ENCODE measurements at regions not wholly inside any gene's neighbourhood (a gene's known extent, or its start where the extent isn't known, plus 50 kb on each side); places are given as distances from the start of the nearest gene placed in this dataset.
"Not testable (repeated sequence)": the region's sequence is repeated elsewhere in the genome, so short reads cannot be mapped to it uniquely, and the experiment has no call there.

GRCh38 chr2:4094743-4095142 is 391.4 kb downstream of the DCDC2C start:
- Mint-ChIP-seq H3K4me3 (no peak overlapping the region), H3K36me3 (ENCODE audit: low read depth) (no peaks in the 10 kb centered on the region), H3K4me1 (no peaks in the 10 kb centered on the region), H3K27me3 (no peaks in the 10 kb centered on the region), H3K27ac (no peak overlapping the region), H3K9me3 (no peaks in the 10 kb centered on the region)
- ChIA-PET CTCF (no interaction called here), POLR2A (no interaction called here)
- no peak for DNase-seq

DNA sequence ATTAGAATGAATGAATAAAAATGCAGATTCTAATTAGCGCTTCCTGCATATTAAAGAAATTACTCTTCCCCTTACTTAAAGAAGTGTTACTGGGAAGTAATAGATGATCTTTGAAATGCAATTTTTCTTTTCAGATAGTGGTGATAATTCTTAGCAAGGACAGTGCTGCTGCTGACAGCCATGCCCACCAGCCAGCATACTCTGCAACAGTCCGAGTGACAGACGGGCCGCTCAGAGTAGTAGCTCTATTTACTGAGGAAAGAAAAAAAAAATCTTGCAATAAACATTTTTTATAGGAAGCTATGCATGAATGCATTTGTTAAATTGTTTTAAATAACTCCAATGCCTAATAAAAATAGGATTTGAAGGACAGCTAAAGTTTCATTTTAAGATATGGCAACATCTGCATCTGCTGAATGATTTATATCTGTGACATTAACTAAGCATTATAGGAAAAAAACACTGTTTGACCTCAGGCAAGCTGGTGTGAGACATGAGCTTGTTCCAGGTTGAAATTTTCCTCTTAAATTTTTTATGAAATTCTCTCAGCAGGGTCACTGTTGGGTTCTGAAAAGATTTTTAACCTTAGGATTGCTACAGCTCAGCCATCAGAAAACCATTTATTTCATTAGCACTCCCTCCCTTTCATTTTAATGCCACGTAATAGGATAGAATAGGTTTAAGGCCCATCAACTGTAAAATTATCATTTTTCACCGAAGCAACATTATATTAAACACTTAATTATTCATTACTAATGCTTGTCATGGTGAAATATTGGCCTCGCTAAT is 393.8 kb downstream of the DCDC2C start:
- ChIA-PET POLR2A (no interaction called here), CTCF (no interaction called here)
- H3K27me3 Mint-ChIP-seq: no peaks in the 10 kb centered on the region
- H3K4me1 Mint-ChIP-seq: no peaks in the 10 kb centered on the region
- DNase-seq: no peak
- H3K36me3 Mint-ChIP-seq (ENCODE audit: low read depth): no peaks in the 10 kb centered on the region
- no peak overlapping the region for H3K4me3 Mint-ChIP-seq
- H3K27ac Mint-ChIP-seq: no peak overlapping the region
- H3K9me3 Mint-ChIP-seq: no peaks in the 10 kb centered on the region

GRCh38 chr2:4098137-4098536 is 394.8 kb downstream of the DCDC2C start:
- CTCF ChIA-PET: no interaction called here
- Mint-ChIP-seq H3K4me1 (no peaks in the 10 kb centered on the region), H3K27me3 (no peaks in the 10 kb centered on the region), H3K27ac (no peak overlapping the region), H3K4me3 (no peak overlapping the region), H3K9me3 (no peaks in the 10 kb centered on the region), H3K36me3 (ENCODE audit: low read depth) (no peaks in the 10 kb centered on the region)
- DNase-seq: no peak
- POLR2A ChIA-PET: no interaction called here

GRCh38 chr2:4101936-4102335 is 398.6 kb downstream of the DCDC2C start:
- DNase-seq: no peak
- Mint-ChIP-seq H3K27ac (no peak overlapping the region), H3K27me3 (no peaks in the 10 kb centered on the region), H3K36me3 (ENCODE audit: low read depth) (no peaks in the 10 kb centered on the region), H3K9me3 (no peaks in the 10 kb centered on the region), H3K4me3 (no peak overlapping the region), H3K4me1 (no peaks in the 10 kb centered on the region)
- CTCF ChIA-PET: interaction anchor here (1.1 kb wide), 1 partner anchor 20 kb away, joined by 4 read pairs; no protein-coding TSS in a partner anchor
- POLR2A ChIA-PET: no interaction called here

- no peak for DNase-seq
- ChIA-PET POLR2A (no interaction called here), CTCF (no interaction called here)
- Mint-ChIP-seq H3K9me3 (no peaks in the 10 kb centered on the region), H3K4me3 (no peak overlapping the region), H3K4me1 (no peaks in the 10 kb centered on the region), H3K27ac (no peak overlapping the region), H3K27me3 (no peaks in the 10 kb centered on the region), H3K36me3 (ENCODE audit: low read depth) (no peaks in the 10 kb centered on the region)
These were observed 403.8 kb downstream of the DCDC2C start for GRCh38 chr2:4107179-4107578.

DNA sequence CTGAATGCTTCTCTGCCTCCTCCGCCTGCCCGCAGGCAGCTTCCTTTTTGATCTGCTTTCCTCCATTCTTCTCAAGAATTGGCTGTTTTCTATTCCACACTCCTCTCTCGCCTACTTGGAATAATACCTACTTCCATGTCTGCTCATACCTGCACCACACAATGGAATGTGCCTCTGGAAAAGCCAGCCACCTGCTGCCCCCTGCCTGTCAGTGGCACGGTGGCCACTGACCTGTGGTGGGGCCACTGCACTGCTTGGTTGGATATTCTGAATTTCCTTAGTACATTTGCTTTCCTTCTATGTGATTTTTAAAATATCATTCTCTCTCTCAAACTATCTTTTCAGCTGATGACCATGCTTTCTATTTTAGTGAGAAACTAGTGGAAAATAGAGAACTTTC is 406.9 kb downstream of the DCDC2C start:
- ChIA-PET CTCF (no interaction called here), POLR2A (no interaction called here)
- H3K4me1 Mint-ChIP-seq: no peaks in the 10 kb centered on the region
- H3K4me3 Mint-ChIP-seq: no peak overlapping the region
- no peak overlapping the region for H3K27ac Mint-ChIP-seq
- DNase-seq: no peak
- no peaks in the 10 kb centered on the region for H3K9me3 Mint-ChIP-seq
- no peaks in the 10 kb centered on the region for H3K36me3 Mint-ChIP-seq (ENCODE audit: low read depth)
- H3K27me3 Mint-ChIP-seq: no peaks in the 10 kb centered on the region

DNA sequence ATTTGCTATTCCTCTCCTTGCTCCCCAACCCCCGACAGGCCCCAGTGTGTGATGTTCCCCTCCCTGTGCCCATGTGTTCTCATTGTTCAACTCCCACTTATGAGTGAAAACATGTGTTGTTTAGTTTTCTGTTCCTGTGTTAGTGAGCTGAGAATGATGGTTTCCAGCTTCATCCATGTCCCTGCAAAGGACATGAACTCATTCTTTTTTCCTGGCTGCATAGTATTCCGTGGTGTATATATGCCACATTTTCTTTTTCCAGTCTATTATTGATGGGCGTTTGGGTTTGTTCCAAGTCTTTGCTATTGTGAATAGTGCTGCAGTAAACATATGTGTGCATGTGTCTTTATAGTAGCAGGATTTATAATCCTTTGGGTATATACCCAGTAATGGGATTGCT is 412.1 kb downstream of the DCDC2C start:
- H3K4me1 Mint-ChIP-seq; POLR2A ChIA-PET; H3K27me3 Mint-ChIP-seq; DNase-seq; H3K36me3 Mint-ChIP-seq (ENCODE audit: low read depth); CTCF ChIA-PET; H3K9me3 Mint-ChIP-seq; H3K4me3 Mint-ChIP-seq; H3K27ac Mint-ChIP-seq: not testable (repeated sequence)

- no peak for DNase-seq
- H3K9me3 Mint-ChIP-seq: peaks cover 4% of the 10 kb centered on the region
- CTCF ChIA-PET: no interaction called here
- H3K4me1 Mint-ChIP-seq: no peaks in the 10 kb centered on the region
- H3K4me3 Mint-ChIP-seq: no peak overlapping the region
- POLR2A ChIA-PET: no interaction called here
- H3K27ac Mint-ChIP-seq: no peak overlapping the region
- no peaks in the 10 kb centered on the region for H3K36me3 Mint-ChIP-seq (ENCODE audit: low read depth)
- no peaks in the 10 kb centered on the region for H3K27me3 Mint-ChIP-seq
These were observed 419.4 kb downstream of the DCDC2C start for GRCh38 chr2:4122726-4123125.

DNA sequence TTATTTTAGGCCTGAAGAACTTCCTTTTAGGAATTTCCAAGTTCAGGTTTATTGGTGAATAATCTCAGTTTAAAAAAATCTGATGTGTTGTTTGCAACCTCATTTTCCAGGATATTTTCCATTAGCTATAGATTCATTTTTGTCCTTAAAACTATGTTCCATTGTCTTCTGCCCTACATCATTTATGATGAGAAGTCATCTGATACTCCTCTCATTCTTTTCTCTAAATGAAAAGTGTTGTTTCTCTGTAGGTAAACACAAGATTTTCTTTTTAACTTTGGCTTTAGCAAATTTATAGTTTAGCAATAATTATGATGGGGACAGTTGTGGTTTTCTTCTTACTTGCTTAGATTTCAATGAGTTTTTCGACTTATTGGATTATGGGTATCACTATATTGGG is 427.3 kb downstream of the DCDC2C start:
- Mint-ChIP-seq H3K36me3 (ENCODE audit: low read depth) (no peaks in the 10 kb centered on the region), H3K27ac (no peak overlapping the region), H3K27me3 (no peaks in the 10 kb centered on the region), H3K9me3 (peaks cover 15% of the 10 kb centered on the region), H3K4me3 (no peak overlapping the region), H3K4me1 (no peaks in the 10 kb centered on the region)
- ChIA-PET POLR2A (no interaction called here), CTCF (no interaction called here)
- DNase-seq: no peak

- H3K27ac Mint-ChIP-seq: no peak overlapping the region
- ChIA-PET CTCF (no interaction called here), POLR2A (no interaction called here)
- peaks cover 19% of the 10 kb centered on the region for H3K9me3 Mint-ChIP-seq
- no peaks in the 10 kb centered on the region for H3K36me3 Mint-ChIP-seq (ENCODE audit: low read depth)
- no peaks in the 10 kb centered on the region for H3K4me1 Mint-ChIP-seq
- H3K27me3 Mint-ChIP-seq: no peaks in the 10 kb centered on the region
- DNase-seq: no peak
- no peak overlapping the region for H3K4me3 Mint-ChIP-seq
These were observed 431.5 kb downstream of the DCDC2C start for GRCh38 chr2:4134551-4135550.

GRCh38 chr2:4135765-4136164 is 432.4 kb downstream of the DCDC2C start:
- ChIA-PET POLR2A (no interaction called here), CTCF (no interaction called here)
- no peaks in the 10 kb centered on the region for H3K36me3 Mint-ChIP-seq (ENCODE audit: low read depth)
- no peak overlapping the region for H3K27ac Mint-ChIP-seq
- H3K4me1 Mint-ChIP-seq: no peaks in the 10 kb centered on the region
- no peaks in the 10 kb centered on the region for H3K27me3 Mint-ChIP-seq
- no peak for DNase-seq
- H3K4me3 Mint-ChIP-seq: no peak overlapping the region
- peaks cover 13% of the 10 kb centered on the region for H3K9me3 Mint-ChIP-seq

GRCh38 chr2:4139316-4139715 is 435.9 kb downstream of the DCDC2C start:
- Mint-ChIP-seq H3K9me3 (peaks cover 5% of the 10 kb centered on the region), H3K4me3 (no peak overlapping the region), H3K4me1 (no peaks in the 10 kb centered on the region), H3K27ac (no peak overlapping the region), H3K27me3 (no peaks in the 10 kb centered on the region), H3K36me3 (ENCODE audit: low read depth) (no peaks in the 10 kb centered on the region)
- ChIA-PET POLR2A (no interaction called here), CTCF (no interaction called here)
- DNase-seq: no peak

GRCh38 chr2:4139731-4140130 is 436.4 kb downstream of the DCDC2C start:
- Mint-ChIP-seq H3K4me3 (no peak overlapping the region), H3K9me3 (peaks cover 5% of the 10 kb centered on the region), H3K27ac (no peak overlapping the region), H3K36me3 (ENCODE audit: low read depth) (no peaks in the 10 kb centered on the region), H3K4me1 (no peaks in the 10 kb centered on the region), H3K27me3 (no peaks in the 10 kb centered on the region)
- ChIA-PET CTCF (no interaction called here), POLR2A (no interaction called here)
- DNase-seq: no peak
